PFSK-1 (cell line): ENCODE measurements at regions not wholly inside any gene's neighbourhood (a gene's known extent, or its start where the extent isn't known, plus 50 kb on each side); places are given as distances from the start of the nearest gene placed in this dataset.

Source experiments
- POLR2AphosphoS5 ChIP-seq: IDR thresholded peaks from 2 replicates; pipeline ENCODE4 v1.6.1; 2012; ENCODE audit warnings: low read depth, mild to moderate bottlenecking, control low read depth, low read length, moderate library complexity
- SIN3A ChIP-seq: IDR thresholded peaks from 2 replicates; pipeline ENCODE4 v1.6.1; 2012; ENCODE audit warnings: mild to moderate bottlenecking, low read length, moderate library complexity, borderline replicate concordance; ENCODE audit not compliant: insufficient read depth
- TAF1 ChIP-seq: IDR thresholded peaks from 2 replicates; pipeline ENCODE4 v1.6.1; 2012; ENCODE audit warnings: low read length, control low read depth, borderline replicate concordance; ENCODE audit not compliant: insufficient read depth
- TF ChIP-seq, protein P1 (sequence below), 2 experiments: IDR thresholded peaks; 2 replicates each; pipeline versions ENCODE4 v1.6.1 to v1.8.0; 2011 to 2012; ENCODE audit warnings: low read depth in 2 of 2, low read length in 2 of 2, control low read depth in 1 of 2, inconsistent platforms in 1 of 2, mild to moderate bottlenecking in 1 of 2, moderate library complexity in 1 of 2; ENCODE audit not compliant: insufficient read depth in 1 of 2

DNA sequence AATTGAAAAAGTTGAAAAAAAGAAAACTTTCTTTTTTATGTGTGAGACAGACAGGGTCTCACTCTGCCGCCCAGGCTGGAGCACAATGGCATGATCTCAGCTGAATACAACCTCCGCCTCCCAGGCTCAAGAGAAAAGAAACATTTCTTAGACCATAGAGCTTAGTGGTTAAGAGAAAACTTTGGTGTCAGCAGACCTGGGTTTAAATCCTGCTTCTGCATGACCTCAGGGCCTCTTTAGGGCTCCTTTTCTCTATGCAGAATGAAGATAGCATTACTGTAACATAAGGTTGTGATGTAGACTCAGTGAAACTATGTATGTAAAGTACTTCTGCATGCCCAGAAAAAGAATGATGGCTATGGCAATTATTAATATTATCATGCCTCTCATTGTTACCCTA is 104.7 kb upstream of the NUDT4 start:
- TF ChIP-seq POLR2AphosphoS5 (no peak), TAF1 (no peak), SIN3A (no peak)
- TF ChIP-seq, protein P1, sequence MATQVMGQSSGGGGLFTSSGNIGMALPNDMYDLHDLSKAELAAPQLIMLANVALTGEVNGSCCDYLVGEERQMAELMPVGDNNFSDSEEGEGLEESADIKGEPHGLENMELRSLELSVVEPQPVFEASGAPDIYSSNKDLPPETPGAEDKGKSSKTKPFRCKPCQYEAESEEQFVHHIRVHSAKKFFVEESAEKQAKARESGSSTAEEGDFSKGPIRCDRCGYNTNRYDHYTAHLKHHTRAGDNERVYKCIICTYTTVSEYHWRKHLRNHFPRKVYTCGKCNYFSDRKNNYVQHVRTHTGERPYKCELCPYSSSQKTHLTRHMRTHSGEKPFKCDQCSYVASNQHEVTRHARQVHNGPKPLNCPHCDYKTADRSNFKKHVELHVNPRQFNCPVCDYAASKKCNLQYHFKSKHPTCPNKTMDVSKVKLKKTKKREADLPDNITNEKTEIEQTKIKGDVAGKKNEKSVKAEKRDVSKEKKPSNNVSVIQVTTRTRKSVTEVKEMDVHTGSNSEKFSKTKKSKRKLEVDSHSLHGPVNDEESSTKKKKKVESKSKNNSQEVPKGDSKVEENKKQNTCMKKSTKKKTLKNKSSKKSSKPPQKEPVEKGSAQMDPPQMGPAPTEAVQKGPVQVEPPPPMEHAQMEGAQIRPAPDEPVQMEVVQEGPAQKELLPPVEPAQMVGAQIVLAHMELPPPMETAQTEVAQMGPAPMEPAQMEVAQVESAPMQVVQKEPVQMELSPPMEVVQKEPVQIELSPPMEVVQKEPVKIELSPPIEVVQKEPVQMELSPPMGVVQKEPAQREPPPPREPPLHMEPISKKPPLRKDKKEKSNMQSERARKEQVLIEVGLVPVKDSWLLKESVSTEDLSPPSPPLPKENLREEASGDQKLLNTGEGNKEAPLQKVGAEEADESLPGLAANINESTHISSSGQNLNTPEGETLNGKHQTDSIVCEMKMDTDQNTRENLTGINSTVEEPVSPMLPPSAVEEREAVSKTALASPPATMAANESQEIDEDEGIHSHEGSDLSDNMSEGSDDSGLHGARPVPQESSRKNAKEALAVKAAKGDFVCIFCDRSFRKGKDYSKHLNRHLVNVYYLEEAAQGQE (IDR thresholded peaks at IDR 0.05; ENCODE audit: insufficient read depth in 1 of 2, low read depth in 2 of 2, low read length in 2 of 2) = no peak
